Pulmonary artery endothelial cell (primary cell): ENCODE measurements at regions not wholly inside any gene's neighbourhood (a gene's known extent, or its start where the extent isn't known, plus 50 kb on each side); places are given as distances from the start of the nearest gene placed in this dataset.
A peak's percentile ranks its signal among the peaks of the same experiment; 100 is the strongest.

Experiments
- DNase-seq: peaks from one replicate; pipeline ENCODE4 v3.0.0-alpha.2; 2011; ENCODE audit warnings: low read depth, low spot score

GRCh38 chr1:199096591-199096990 is 457.8 kb downstream of the PTPRC start:
- no peak for DNase-seq

- DNase-seq: no peak
These were observed 459.6 kb downstream of the PTPRC start for GRCh38 chr1:199098468-199098867.

GRCh38 chr1:199101139-199101538 is 462.3 kb downstream of the PTPRC start:
- DNase-seq: no peak

- no peak for DNase-seq
These were observed 462.8 kb downstream of the PTPRC start for GRCh38 chr1:199101635-199102034.

GRCh38 chr1:199102239-199102638 is 463.4 kb downstream of the PTPRC start:
- DNase-seq: no peak

DNA sequence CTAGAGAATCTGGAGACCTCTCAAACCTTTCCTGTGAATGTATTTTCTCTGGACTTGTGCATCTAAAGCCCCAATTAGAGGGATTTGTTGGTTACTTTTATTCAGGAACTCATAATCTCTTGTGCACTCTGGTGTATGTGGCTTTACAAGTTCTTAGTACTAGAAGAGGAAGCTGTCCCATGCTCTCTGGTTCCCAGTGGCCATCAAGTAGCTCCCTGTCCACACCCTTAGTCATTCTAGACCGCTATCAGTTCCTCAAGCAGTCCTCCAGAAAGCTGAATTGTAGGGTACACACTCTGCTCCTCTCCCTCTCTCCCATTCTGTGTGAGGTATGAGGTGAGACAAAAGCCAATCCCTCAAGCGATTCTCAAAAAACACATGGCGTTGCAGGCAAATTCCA is 470.3 kb downstream of the PTPRC start:
- DNase-seq: no peak

- DNase-seq: no peak
These were observed 473.5 kb downstream of the PTPRC start for GRCh38 chr1:199112365-199112764.

GRCh38 chr1:199113265-199113869 is 474.5 kb downstream of the PTPRC start:
- DNase-seq: peak; percentile 58

GRCh38 chr1:199116488-199116887 is 477.6 kb downstream of the PTPRC start:
- DNase-seq: no peak

DNA sequence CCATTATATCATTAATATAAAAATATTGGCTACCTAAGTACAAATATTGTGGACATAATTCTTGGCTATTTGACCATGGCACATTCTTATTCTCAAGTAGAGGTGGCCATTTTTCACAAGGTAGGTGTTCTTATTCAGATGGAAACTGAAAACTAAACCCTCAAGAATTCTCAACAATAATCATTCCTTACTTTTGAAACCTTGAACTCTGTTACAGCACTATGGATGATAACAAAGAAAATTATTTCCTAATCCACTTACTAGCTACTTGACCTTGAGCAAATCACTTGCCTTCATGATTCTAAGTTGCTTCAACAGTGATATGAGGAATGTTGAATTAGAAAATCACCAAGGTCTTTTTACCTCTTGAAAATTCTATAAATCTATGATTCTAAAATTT is 482.2 kb downstream of the PTPRC start:
- no peak for DNase-seq

- DNase-seq: no peak
These were observed 483.2 kb downstream of the PTPRC start for GRCh38 chr1:199122085-199122484.

DNA sequence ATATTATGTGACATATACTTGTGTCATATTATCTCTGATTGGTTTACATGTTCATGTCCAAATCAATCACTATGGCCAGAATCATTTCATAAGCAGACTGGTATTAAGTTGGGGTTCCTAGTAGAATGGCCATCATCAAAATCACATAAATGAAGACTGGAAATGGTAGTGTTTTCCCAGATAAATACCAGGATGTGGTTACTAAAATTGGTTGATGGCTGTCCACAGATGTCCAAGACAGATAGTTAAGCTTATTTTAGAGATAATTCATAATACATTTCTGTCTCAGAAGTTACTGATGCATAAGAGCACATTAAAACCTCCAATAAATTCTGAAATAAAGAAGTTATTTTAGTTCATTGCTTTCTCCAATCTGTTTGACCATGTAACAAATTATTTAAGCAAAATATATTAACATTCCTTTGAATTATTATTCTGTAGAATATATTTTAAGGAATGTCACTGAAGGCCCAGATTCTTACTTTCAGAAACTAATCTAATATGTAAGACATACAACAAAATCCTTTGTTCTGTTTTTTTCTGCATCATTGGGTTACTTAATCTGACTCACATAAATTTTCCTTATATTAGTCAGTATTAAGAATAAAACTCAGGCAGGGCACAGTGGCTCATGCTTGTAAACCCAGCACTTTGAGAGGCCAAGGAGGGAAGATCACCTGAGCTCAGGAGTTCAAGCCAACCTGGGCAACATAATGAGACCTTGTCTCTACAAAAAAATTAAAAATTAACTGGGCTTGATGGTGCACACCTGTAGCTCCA is 483.9 kb downstream of the PTPRC start:
- DNase-seq: no peak

GRCh38 chr1:199123615-199124014 is 484.8 kb downstream of the PTPRC start:
- DNase-seq: no peak

- no peak for DNase-seq
These were observed 485.5 kb downstream of the PTPRC start for GRCh38 chr1:199124351-199124750.

DNA sequence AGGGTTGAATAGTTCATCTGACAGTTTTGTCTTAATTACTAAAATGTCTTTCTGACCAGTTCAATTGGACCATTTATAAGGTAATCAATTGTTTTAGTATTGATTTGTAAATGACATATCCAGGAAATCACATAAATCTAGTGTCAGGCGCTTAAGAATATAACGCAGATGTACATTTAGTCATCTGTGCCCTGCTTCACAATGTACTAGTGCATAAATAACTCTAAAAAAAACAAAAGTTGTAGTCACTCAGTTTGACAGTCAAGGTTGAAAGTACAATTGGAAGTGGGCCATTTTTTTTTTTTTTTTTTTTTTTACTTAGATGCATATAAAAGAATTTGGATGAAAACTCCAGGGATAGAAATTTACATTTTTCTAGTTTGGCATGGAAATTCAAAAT is 490.4 kb downstream of the PTPRC start:
- no peak for DNase-seq

DNA sequence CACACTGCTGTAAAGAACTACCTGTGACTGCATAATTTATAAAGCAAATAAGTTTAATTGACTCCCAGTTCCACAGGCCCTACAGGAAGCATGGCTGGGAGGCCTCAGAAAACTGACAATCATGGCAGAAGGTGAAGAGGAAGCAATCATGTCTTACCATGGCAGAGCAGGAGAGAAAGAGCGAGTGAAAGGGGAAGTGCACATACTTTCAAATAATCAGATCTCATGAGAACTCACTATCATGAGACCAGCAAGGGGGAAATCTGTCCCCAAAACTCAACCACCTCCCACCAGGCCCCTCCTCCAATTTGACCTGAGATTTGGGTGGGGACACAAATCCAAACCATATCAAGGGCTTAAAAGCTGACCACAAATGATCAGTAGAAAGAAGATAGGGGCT is 493.2 kb downstream of the PTPRC start:
- DNase-seq: no peak

- DNase-seq: no peak
These were observed 497.1 kb downstream of the PTPRC start for GRCh38 chr1:199135901-199136300.

GRCh38 chr1:199138061-199138460 is 499.2 kb downstream of the PTPRC start:
- DNase-seq: no peak

- DNase-seq: no peak
These were observed 510.8 kb downstream of the PTPRC start for GRCh38 chr1:199149591-199149990.

GRCh38 chr1:199150756-199151155 is 511.9 kb downstream of the PTPRC start:
- no peak for DNase-seq

GRCh38 chr1:199151634-199152425 is 513.0 kb downstream of the PTPRC start:
- DNase-seq: no peak

- DNase-seq: no peak
These were observed 513.8 kb downstream of the PTPRC start for GRCh38 chr1:199152676-199153075.
